ENCODE measurements at regions not wholly inside any gene's neighbourhood (a gene's known extent, or its start where the extent isn't known, plus 50 kb on each side); places are given as distances from the start of the nearest gene placed in this dataset.

GRCh38 chr2:122528061-122528460 is 772.6 kb downstream of the TSN start:
- TF ChIP-seq, protein P1, sequence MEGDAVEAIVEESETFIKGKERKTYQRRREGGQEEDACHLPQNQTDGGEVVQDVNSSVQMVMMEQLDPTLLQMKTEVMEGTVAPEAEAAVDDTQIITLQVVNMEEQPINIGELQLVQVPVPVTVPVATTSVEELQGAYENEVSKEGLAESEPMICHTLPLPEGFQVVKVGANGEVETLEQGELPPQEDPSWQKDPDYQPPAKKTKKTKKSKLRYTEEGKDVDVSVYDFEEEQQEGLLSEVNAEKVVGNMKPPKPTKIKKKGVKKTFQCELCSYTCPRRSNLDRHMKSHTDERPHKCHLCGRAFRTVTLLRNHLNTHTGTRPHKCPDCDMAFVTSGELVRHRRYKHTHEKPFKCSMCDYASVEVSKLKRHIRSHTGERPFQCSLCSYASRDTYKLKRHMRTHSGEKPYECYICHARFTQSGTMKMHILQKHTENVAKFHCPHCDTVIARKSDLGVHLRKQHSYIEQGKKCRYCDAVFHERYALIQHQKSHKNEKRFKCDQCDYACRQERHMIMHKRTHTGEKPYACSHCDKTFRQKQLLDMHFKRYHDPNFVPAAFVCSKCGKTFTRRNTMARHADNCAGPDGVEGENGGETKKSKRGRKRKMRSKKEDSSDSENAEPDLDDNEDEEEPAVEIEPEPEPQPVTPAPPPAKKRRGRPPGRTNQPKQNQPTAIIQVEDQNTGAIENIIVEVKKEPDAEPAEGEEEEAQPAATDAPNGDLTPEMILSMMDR (IDR thresholded peaks at IDR 0.05; ENCODE audit: insufficient read depth, low read depth, low read length), result no peak
- TF ChIP-seq EZH2 (IDR thresholded peaks at IDR 0.05; ENCODE audit: insufficient read depth, low read length), result no peak
